Cortex of kidney (tissue), 1 donor: ENCODE measurements at regions not wholly inside any gene's neighbourhood (a gene's known extent, or its start where the extent isn't known, plus 50 kb on each side); places are given as distances from the start of the nearest gene placed in this dataset.
"Not testable (repeated sequence)": the region's sequence is repeated elsewhere in the genome, so short reads cannot be mapped to it uniquely, and the experiment has no call there.

ENCODE experiments used
- DNase-seq: peaks from one replicate; lab custom pipeline; 2025; lab: John Stamatoyannopoulos, UW

GRCh38 chr3:177249203-177249602 is 51.9 kb upstream of the TBL1XR1 start:
- no peak for DNase-seq

- DNase-seq: no peak
Observed at GRCh38 chr3:177250151-177250550, 52.9 kb upstream of the TBL1XR1 start.

- no peak for DNase-seq
Observed at GRCh38 chr3:177251755-177252154, 54.5 kb upstream of the TBL1XR1 start.

GRCh38 chr3:177257006-177257405 is 59.7 kb upstream of the TBL1XR1 start:
- DNase-seq: no peak

- no peak for DNase-seq
Observed at GRCh38 chr3:177257625-177258024, 60.3 kb upstream of the TBL1XR1 start.

GRCh38 chr3:177262396-177262795 is 65.1 kb upstream of the TBL1XR1 start:
- DNase-seq: no peak

GRCh38 chr3:177263615-177264368 is 66.5 kb upstream of the TBL1XR1 start:
- DNase-seq: no peak

GRCh38 chr3:177271811-177272501 is 74.7 kb upstream of the TBL1XR1 start:
- not testable (repeated sequence) for DNase-seq

- DNase-seq: no peak
Observed at GRCh38 chr3:177278016-177278415, 80.7 kb upstream of the TBL1XR1 start.

- DNase-seq: no peak
Observed at GRCh38 chr3:177279118-177279815, 82.0 kb upstream of the TBL1XR1 start.

GRCh38 chr3:177281292-177282118 is 84.2 kb upstream of the TBL1XR1 start:
- DNase-seq: no peak

- DNase-seq: no peak
Observed at GRCh38 chr3:177282119-177282655, 84.9 kb upstream of the TBL1XR1 start.

GRCh38 chr3:177283983-177284382 is 86.7 kb upstream of the TBL1XR1 start:
- DNase-seq: no peak

- DNase-seq: no peak
Observed at GRCh38 chr3:177284383-177284881, 87.2 kb upstream of the TBL1XR1 start.

- no peak for DNase-seq
Observed at GRCh38 chr3:177286034-177286433, 88.8 kb upstream of the TBL1XR1 start.

GRCh38 chr3:177287231-177287630 is 89.9 kb upstream of the TBL1XR1 start:
- DNase-seq: no peak

- DNase-seq: no peak
Observed at GRCh38 chr3:177290633-177291032, 93.4 kb upstream of the TBL1XR1 start.

GRCh38 chr3:177294221-177294620 is 96.9 kb upstream of the TBL1XR1 start:
- no peak for DNase-seq

GRCh38 chr3:177295116-177295515 is 97.8 kb upstream of the TBL1XR1 start:
- DNase-seq: no peak

- no peak for DNase-seq
Observed at GRCh38 chr3:177299250-177299649, 102.0 kb upstream of the TBL1XR1 start.

- DNase-seq: no peak
Observed at GRCh38 chr3:177300039-177300833, 103.0 kb upstream of the TBL1XR1 start.
